Suppressor macrophage treated with lipopolysaccharide for 4 hours (primary cell): ENCODE measurements at regions not wholly inside any gene's neighbourhood (a gene's known extent, or its start where the extent isn't known, plus 50 kb on each side); places are given as distances from the start of the nearest gene placed in this dataset.

Experiments used
- DNase-seq: peaks from one replicate; pipeline ENCODE4 v3.0.0-alpha.2; 2020

DNA sequence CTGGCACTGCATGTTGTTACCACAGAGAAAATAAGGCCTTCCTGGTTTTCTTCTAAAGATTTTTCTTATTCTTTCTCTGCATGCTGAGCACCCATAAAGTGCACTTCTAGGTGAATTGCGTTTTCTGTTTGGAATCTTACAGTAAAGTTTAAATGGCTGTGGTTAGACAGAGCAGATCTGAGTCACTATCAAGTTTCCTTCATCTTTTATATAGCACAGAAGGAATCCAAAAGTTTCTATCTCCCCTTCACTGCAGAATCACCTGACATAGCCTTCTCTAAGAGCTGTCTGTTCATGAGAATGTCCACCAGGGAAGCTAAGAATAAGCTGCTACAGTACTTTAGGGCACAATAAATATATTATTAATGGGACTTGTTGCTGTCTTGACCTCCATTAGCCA, 455.5 kb upstream of the FAM241A start:
- DNase-seq: no peak

DNA sequence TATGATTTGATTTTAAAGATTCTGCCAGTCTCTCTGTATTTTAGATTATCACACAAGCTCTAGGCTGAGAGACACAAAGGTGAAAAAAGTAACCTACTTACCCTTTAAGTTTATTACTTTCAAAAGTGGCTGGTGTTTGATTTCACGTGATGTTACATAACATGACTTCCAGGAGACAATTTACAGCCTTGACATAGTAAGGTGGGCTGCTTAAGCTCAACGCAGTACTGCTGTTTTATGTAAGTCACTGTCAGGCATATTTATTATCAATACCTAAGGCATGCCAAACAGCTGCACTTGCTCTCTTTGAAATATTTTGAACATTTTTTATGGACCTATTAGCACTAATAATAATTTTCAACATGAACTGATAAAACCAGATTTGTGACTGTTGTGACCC, 451.5 kb upstream of the FAM241A start:
- DNase-seq: no peak

DNA sequence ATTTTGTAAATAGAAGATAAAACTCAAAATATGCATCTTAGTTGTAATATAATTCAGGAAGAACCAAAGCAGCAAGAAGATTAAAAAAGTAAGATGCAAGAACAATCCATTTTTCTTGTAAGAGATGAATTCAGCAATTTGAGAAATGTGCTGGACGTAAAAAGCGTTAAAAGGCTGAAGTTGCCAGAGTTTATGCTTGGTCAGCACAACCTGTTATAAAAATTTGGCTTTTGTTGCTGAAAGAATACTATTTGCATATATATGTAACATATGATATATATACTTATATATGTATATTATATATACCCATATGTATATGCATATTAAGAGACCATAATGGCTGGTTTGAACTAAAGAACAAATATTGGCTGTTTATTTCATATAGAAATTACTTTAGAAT, 449.6 kb upstream of the FAM241A start:
- no peak for DNase-seq

DNA sequence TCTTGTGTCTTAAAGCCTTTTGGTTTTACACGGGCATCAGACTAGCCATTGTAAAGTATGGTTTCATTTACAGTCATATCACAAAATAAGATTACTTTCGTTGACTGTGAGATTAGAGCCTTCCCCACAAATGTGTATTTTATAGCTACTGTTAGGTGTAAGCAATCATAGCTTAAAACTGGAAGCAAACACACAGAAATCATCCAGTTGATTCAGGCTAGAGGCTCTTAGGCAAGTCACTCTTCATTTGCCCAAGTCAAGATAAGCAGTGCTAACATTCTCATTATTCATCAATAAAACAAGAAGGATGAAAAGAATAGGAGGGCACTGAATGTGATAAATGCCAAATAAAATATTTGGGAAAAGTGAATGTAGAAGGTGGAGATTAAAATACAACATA, 448.7 kb upstream of the FAM241A start:
- DNase-seq: no peak

DNA sequence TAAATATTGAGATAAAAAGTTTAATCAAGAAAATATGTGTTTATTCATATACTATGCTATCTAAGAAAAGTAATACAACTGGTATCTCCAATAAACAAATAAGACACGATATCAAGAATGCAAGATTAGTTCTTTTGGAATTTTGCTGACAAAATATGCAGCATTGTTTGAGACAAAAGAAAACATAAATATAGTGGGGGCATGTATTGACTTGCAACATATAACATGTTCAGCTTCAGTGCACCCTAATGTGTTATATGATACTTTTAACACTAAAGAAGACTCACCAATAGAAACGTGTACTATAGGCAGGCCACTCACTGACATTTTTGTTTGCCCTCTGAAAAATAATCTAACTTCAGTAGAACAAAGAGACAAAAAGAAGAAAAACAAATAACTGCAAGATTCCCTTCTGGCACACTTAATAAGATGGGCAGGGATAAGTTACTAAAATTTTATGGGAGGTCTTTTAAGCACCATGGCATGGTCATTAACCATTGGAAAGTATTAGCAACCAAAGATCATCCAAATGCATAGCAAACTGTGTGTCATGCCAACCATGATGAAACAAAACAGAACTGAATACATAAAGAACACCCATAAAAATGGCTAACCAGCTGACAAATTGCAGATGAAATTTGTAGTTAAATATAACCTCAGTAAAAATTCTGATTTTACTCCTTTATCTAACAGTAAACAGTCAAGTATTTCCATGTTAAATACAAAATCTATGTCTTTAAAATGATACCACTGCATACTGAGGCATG, 447.9 kb upstream of the FAM241A start:
- DNase-seq: no peak

DNA sequence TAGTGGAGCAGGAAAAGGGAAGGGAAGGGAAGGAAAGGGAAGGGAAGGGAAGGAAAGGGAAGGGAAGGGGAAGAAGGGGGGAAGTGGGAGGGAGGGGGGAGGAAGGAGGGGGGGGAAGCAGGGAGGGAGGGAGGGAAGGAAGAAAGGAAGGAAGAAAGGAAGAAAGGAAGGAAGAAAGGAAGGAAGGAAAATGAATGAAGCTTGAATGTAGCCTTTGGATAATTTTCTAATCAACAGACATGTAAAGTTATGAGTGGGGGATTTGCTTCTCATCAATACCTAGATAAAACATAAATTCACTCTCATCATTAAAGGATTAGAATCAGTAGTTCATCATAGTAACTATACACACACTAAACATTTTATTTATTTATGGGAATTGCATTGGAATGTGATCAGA, 446.9 kb upstream of the FAM241A start:
- no peak for DNase-seq

DNA sequence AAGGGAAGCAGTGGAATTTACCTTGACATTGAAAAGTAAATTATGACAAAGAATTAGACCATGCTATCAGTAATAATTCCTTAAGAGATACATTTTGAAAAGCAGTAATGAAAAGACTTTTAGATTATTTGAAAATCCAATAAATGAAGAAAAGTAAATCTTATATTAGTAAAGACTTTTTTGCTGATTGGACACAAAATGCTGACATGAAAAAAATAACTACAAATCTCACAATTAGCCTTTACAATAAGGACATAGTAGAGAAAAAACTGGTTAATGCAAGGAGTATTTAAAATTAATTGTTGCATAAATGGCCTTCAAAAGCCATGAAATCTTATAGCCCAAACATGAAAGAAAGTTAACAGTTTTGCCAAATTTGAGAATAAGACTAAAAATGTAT, 446.1 kb upstream of the FAM241A start:
- no peak for DNase-seq

DNA sequence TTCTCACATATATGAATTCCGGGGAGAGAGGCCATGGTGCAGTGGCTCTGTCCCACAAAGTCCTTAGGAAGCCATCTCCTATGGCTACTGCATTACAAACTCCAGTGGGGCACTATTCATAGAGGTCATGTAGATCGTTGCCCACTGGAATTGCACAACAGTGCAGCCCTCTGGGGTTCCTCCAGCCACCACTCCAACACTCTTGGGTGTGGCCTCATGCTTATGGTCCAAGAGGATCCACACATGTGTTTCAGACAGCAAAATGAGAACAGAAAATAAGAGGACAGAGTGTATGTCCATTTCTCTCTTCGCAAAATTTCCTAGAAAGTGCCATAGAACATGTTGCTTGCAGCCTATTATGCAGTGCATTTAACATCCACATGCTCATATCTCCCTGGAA, 444.2 kb upstream of the FAM241A start:
- no peak for DNase-seq

DNA sequence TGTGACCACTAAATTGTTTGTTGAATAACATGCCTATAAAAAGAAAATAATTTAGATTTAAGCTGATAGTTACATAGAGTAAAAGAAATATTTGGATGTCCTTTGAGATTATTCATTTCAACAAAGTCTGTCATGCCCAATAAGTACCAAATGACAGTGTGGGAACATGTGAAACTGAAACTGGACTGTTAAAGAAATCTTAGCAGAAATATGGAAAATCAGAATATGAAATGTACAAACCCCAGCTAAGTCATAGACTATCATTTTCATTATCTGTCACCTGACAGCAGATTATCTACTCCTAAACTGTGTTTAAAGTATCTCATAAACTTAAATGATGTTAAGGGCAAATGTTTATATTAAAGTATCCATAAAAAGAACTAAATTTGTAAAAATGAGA, 437.8 kb upstream of the FAM241A start:
- peak; percentile 0 for DNase-seq

DNA sequence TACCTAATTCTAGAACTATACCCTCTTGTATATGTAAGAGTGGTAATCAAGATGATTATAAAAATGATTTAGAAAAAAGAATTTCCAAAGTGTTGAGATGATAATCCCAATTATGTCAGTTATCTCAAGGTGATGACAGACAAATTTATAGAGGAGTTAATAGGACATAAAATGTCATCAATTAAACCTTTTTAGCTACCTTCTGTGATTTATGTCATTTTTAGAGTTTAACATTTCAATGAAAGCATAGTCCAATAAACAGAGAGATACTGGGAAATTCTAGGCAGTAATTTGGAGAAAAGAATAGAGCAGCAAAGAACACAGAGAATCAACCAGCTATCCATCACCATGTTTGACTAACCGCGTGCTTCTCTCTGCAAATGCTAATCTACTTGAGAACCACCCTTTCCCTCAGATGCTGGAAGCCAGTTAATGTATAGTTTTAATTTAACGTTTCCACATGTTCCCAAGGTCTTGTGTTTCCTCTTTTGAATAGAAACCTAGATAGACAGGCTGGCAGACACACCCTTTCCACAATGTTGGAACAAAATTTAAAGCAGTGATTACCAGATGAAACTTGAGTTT, 433.1 kb upstream of the FAM241A start:
- DNase-seq: no peak

DNA sequence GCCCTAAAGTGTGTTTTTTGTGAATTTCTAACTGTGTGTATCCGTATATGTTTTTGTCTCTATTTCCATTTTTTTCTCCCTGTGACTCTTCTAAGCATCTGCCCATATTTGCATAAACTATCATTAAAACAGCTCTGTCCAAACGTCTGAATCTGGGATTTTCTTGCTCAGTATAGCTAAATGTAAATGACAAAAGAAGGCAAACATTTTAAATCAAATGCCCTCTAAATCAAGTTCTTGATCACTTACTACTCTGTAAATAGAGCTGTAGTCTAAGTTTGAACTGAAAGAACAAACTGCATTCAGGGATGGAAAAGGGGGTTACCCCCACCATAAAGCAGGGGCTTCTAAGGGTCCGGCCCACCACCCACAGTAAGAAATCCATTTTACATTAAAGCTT, 432.0 kb upstream of the FAM241A start:
- DNase-seq: no peak

DNA sequence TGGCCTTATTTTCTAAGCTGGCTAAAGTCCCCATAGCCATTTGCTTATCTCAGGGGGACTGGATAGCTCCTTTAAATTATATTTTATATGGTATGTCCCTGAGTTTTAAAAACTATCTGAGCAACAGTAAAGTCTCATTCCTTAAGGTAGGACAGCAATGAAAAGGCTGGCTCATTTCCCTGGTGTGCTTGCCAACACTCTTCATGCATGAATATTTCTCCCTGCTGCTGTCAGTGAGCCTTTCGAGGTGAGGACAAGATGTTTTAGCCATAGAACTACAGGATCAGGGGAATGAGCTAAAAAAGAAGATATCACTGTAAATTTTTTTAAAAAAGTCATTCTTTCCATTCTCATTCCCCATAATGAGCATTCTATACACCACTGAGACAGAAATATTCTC, 427.3 kb upstream of the FAM241A start:
- DNase-seq: no peak

DNA sequence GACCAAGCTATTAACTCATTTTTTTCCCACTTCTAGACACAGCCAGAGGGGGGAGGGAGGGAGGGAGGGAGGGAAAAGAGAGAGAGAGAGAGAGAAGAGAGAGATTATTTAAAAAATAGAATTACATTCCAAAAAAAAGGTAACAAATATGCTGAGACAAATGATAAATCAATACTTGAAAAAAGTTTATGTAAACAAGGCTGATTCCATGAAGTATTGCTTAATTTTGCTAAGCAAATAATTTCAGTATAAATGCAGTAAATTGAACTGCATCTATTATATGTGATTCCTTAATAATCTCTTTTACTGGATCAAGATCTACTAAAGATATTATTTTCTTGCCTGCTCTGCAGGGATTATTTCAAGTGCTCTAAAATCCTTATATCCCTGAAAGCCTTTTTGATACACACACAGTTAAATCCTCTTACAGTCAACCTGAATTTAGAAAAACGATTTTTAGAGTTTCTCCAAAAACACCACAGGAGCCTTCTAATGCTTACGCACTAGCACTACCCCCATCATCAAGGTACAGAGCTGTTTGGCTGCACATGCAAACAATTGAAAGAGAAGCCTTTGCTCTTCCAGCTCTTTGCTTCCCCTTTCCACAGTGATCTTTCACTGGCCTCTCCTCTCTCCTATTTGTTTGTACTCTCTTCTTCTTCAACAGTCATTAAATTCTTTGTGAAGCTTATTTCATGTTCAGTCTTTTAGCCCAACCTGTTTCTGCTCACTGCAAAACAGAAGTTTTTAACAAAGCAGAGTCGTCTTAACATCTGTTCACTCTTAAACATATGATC, 426.3 kb upstream of the FAM241A start:
- no peak for DNase-seq

DNA sequence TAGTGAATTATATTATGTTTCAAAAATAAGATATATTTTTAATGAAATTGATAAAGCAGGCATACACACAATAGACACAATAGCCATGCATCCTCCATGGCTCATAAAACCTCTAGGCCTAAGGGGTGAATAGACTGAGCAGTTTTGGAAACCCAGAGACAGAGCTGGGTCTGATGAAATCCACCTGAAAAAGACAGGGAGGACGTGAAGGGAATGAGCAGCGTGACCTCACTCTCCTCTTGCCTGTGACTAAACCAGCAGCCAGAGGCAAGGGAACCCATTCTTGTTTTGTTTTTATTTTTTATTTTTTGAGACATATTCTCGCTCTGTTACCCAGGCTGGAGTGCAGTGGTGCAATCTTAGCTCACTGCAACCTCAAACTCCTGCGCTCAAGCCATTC, 424.4 kb upstream of the FAM241A start:
- no peak for DNase-seq

DNA sequence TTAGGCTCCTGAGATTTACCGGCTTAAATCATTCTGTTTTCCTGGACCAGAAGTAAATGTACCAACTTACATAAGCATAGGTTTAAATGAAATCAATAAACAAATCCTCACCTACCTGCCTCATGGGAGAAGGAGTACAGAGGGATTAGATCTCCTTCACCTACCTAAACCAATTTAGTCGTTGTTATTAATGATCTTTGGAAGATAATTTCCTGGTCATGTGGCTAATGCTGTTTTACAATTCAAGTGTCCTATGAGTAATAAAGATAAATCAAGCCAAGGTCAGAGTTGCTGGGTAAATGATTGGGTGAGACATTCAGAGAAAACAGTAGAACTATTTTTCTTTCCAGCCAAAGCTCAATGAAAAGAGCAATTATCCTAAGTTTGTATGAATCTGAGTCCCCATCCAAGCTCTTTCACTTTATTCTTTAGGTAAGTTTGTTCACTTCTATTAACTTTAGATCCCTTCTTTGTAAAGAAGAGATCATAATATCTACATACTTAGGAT, 423.0 kb upstream of the FAM241A start:
- no peak for DNase-seq

DNA sequence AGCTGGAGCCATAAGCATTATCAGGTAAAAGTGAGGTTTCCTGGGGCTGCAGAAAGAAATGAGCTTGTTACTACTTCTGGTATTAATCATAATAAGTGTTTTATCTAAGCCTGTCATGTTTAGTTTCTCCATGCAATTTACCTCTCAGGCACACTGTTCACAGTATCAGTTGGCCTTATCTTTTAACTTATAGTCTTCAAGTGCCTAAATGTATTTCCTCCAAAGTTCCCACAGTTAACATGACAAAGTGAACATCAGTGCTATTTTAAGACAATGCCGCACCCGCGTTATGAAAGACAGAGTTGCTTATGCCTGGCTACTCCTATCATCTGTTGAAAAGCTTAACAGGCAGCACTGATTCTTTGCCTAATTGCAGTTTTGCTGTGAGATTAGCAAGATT, 408.7 kb upstream of the FAM241A start:
- DNase-seq: no peak

DNA sequence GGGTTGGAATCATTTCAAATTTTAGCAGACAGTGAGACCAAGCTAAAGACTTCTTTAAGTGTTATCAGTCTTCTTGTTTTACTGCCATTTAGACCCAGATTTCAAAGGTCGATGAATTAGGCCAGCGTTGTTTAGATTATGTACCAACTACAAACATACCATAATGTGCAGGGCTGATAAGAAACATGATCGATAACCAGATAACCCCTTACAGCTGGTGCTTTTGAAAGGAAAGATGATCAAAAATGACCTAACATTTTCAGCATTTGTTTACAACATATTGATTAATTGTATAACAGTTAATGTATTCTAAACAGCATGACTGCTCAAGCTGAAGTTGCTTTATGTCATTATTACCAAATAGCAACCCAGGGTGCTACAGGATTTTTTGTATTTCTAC, 400.4 kb upstream of the FAM241A start:
- DNase-seq: no peak

DNA sequence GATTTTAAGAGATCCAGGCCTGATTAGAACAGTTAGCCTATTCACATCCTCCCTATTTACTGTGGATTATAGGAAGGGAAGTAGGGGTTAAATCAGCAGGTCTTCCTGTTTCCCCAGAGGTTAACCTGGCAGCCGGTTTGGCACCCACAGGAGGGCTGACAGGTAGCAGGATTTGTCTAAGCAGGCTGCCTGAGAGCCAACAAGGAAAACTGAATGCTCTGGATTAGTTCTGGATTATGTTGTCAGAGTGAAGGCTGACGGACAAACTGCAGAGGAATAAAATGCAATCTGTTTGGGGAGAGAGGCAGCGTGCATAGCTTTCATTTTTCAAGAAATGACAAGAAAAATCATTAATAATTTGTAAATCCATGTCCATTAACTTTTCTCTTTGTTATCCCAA, 397.1 kb upstream of the FAM241A start:
- DNase-seq: no peak

DNA sequence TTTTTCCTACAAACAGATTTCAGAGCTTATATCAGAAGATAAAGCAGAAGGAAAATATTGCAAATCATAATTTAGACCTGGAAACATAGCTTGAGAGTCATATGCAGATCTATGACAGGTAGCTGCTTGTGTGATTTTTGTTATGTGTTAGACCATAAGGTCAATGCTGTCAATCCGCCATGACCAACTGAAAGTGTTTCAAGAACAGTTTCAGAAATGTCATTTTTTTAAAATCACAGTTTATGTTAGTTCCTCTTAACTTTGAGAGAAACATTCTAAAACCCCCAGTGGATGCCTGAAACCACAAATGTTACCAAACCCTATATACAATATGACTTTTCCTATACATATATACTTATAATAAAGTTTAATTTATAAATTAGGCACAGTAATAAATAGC, 391.3 kb upstream of the FAM241A start:
- no peak for DNase-seq

DNA sequence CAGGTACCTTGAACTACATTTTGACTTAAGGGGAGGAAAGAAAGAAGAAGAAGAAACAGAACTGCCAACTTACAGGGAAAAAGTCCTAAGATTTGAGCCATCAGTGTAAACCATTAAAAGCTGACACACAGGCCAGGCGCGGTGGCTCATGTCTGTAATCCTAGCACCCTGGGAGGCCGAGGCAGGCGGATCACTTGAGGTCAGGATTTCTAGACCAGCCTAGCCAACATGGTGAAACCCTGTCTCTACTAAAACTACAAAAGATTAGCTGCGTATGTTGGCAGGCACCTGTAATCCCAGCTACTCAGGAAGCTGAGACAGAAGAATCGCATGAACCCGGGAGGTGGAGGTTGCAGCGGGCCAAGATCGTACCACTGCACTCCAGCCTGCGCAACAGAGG, 389.7 kb upstream of the FAM241A start:
- no peak for DNase-seq

DNA sequence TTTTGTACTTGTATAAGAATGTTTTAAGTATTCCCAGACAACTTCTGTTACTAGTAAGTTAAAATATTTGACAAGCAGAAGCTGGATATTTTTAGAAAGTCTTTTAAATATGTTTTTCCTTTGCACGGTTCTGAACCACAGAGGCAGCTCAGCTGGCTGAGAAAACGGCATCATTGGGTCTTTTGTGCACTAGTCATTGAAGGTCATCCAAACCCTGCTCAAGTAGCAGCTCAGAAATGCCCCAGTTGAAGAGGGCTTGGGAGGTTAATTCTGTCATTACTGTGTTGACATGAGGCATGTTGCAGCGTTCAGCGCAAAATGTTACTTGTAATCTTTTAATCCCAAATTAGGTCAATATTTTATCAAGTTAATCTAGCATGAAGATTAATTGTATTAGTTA, 383.7 kb upstream of the FAM241A start:
- DNase-seq: no peak

DNA sequence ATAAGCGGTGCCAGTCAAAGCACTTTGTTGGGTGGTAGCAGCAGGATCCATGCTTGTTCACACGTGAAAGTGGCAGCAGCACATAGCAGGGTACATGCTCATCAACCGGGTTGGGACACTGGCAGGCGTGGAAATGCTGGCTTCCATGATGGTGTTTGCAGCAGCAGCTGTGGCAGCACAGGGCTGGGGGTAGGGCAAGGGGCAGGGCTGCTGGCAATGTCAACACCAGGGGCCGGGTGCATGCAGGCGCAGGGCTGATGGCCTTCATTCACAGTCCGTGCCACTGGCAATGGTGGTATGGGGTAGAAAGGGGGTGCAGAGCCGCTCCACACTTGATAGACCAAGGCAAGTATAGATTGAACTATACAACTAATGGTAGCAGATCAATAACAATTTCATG, 374.7 kb upstream of the FAM241A start:
- DNase-seq: no peak

DNA sequence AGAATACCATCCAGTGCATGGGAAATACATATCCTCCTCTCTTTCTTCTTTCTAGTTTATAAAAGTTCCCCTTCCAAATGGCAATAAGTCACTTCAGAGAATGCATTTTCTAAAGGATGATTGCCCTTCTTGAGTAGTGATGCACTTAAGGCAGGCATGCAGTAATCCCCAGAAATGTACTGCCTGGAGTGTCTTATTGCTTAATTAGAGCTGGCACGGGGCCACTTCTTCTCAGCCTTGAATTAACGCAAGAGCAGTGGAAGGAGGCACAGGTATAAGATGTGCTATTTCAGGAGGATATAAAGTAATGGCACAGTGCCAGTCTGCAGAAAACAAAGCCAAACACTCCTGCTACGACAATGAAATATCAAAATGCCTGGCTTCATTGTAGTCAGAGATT, 371.4 kb upstream of the FAM241A start:
- no peak for DNase-seq
